ENCODE measurements at regions not wholly inside any gene's neighbourhood (a gene's known extent, or its start where the extent isn't known, plus 50 kb on each side); places are given as distances from the start of the nearest gene placed in this dataset.

GRCh38 chr18:48488388-48488850 is 50.4 kb upstream of the CTIF start:
- Histone ChIP-seq H3K4me2 (ENCODE audit: low read length) (no peak overlapping the region), H2AK5ac (ENCODE audit: low read length) (no peak overlapping the region), H3K79me1 (ENCODE audit: low read length) (no peaks in the 10 kb centered on the region), H3K27me3 (ENCODE audit: insufficient read depth, low read length, poor library complexity) (no peaks in the 10 kb centered on the region), H2BK15ac (replicated peaks; ENCODE audit: low read depth) (no peak overlapping the region), H3K4me1 (ENCODE audit: control insufficient read depth, low read depth, low read length) (peaks cover 5% of the 10 kb centered on the region), H4K8ac (ENCODE audit: low read depth, low read length) (no peak overlapping the region), H3K27ac (ENCODE audit: low read depth, low read length) (peak overlapping the region; percentile 32), H3K4ac (ENCODE audit: low read depth, low read length) (no peak overlapping the region), H2BK5ac (ENCODE audit: low read length) (no peak overlapping the region), H4K5ac (ENCODE audit: low read length) (no peak overlapping the region), H2BK120ac (ENCODE audit: low read depth, low read length) (no peak overlapping the region), H3K9ac (ENCODE audit: low read length) (no peak overlapping the region), H3K23ac (ENCODE audit: low read length) (no peak overlapping the region), H3K4me3 (ENCODE audit: low read length) (no peak overlapping the region), H3K18ac (ENCODE audit: low read length) (peak overlapping the region; percentile 73), H3K36me3 (ENCODE audit: control insufficient read depth, insufficient read depth, low read length) (no peaks in the 10 kb centered on the region), H3K79me2 (ENCODE audit: control insufficient read depth, insufficient read depth, low read length) (no peaks in the 10 kb centered on the region), H3K56ac (ENCODE audit: low read length) (peak overlapping the region; percentile 6)
- DNase-seq: peak; percentile 98
- WGBS (ENCODE audit: extremely low coverage, insufficient coverage, low lambda C conversion rate): no CpG with 5 or more reads among the region's 3 CpGs

- no peak overlapping the region for H3K27ac ChIP-seq (ENCODE audit: low read depth, low read length)
- no peak overlapping the region for H2BK15ac ChIP-seq (replicated peaks; ENCODE audit: low read depth)
- no peak overlapping the region for H4K5ac ChIP-seq (ENCODE audit: low read length)
- H2BK120ac ChIP-seq (ENCODE audit: low read depth, low read length): no peak overlapping the region
- H3K79me1 ChIP-seq (ENCODE audit: low read length): no peaks in the 10 kb centered on the region
- H3K23ac ChIP-seq (ENCODE audit: low read length): no peak overlapping the region
- H3K9ac ChIP-seq (ENCODE audit: low read length): no peak overlapping the region
- H3K4me3 ChIP-seq (ENCODE audit: low read length): no peak overlapping the region
- H3K18ac ChIP-seq (ENCODE audit: low read length): no peak overlapping the region
- H3K4me1 ChIP-seq (ENCODE audit: control insufficient read depth, low read depth, low read length): peaks cover 5% of the 10 kb centered on the region
- no CpG with 5 or more reads among the region's 2 CpGs for WGBS (ENCODE audit: extremely low coverage, insufficient coverage, low lambda C conversion rate)
- H3K27me3 ChIP-seq (ENCODE audit: insufficient read depth, low read length, poor library complexity): no peaks in the 10 kb centered on the region
- H4K8ac ChIP-seq (ENCODE audit: low read depth, low read length): no peak overlapping the region
- H3K79me2 ChIP-seq (ENCODE audit: control insufficient read depth, insufficient read depth, low read length): no peaks in the 10 kb centered on the region
- H3K4ac ChIP-seq (ENCODE audit: low read depth, low read length): no peak overlapping the region
- H2BK5ac ChIP-seq (ENCODE audit: low read length): no peak overlapping the region
- H2AK5ac ChIP-seq (ENCODE audit: low read length): no peak overlapping the region
- H3K4me2 ChIP-seq (ENCODE audit: low read length): no peak overlapping the region
- DNase-seq: no peak
- no peak overlapping the region for H3K56ac ChIP-seq (ENCODE audit: low read length)
- no peaks in the 10 kb centered on the region for H3K36me3 ChIP-seq (ENCODE audit: control insufficient read depth, insufficient read depth, low read length)
Observed at GRCh38 chr18:48486754-48487153, 52.1 kb upstream of the CTIF start.

DNA sequence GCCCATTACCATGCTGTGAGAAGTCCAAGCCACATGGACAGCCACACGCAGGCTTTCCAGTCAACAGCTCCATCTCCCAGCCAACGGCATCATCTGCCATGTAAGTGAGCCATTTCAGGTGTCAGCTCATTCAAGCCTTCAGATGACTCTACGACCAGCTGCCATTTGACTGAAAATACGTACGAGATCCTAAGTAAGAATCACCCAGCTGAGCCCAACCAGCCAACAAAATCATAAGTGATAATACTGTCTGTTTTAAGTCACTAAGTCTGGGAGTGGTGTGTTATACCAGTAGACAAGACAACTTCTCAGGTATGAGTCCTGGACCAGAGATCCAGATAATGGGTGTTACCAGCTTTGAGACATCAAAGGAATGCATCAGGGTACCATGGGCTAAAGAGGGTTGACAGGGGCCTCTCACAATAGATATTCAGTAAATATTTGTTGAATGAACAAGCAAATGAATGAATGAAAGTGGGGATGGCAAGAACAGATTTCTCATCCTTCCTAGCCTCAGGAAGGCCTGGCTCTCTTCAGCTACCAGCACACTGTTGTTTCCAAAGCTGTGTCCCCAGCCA is 52.9 kb upstream of the CTIF start:
- Histone ChIP-seq H3K23ac (ENCODE audit: low read length) (no peak overlapping the region), H3K27ac (ENCODE audit: low read depth, low read length) (no peak overlapping the region), H4K5ac (ENCODE audit: low read length) (no peak overlapping the region), H3K9ac (ENCODE audit: low read length) (no peak overlapping the region), H3K18ac (ENCODE audit: low read length) (no peak overlapping the region), H2BK15ac (replicated peaks; ENCODE audit: low read depth) (no peak overlapping the region), H3K4me2 (ENCODE audit: low read length) (no peak overlapping the region), H3K27me3 (ENCODE audit: insufficient read depth, low read length, poor library complexity) (no peaks in the 10 kb centered on the region), H3K4me1 (ENCODE audit: control insufficient read depth, low read depth, low read length) (peaks cover 5% of the 10 kb centered on the region), H3K56ac (ENCODE audit: low read length) (no peak overlapping the region), H3K36me3 (ENCODE audit: control insufficient read depth, insufficient read depth, low read length) (no peaks in the 10 kb centered on the region), H2AK5ac (ENCODE audit: low read length) (no peak overlapping the region), H2BK5ac (ENCODE audit: low read length) (no peak overlapping the region), H4K8ac (ENCODE audit: low read depth, low read length) (no peak overlapping the region), H3K4me3 (ENCODE audit: low read length) (no peak overlapping the region), H3K79me1 (ENCODE audit: low read length) (no peaks in the 10 kb centered on the region), H3K79me2 (ENCODE audit: control insufficient read depth, insufficient read depth, low read length) (no peaks in the 10 kb centered on the region), H2BK120ac (ENCODE audit: low read depth, low read length) (no peak overlapping the region), H3K4ac (ENCODE audit: low read depth, low read length) (no peak overlapping the region)
- no peak for DNase-seq
- no CpG with 5 or more reads among the region's 5 CpGs for WGBS (ENCODE audit: extremely low coverage, insufficient coverage, low lambda C conversion rate)

DNA sequence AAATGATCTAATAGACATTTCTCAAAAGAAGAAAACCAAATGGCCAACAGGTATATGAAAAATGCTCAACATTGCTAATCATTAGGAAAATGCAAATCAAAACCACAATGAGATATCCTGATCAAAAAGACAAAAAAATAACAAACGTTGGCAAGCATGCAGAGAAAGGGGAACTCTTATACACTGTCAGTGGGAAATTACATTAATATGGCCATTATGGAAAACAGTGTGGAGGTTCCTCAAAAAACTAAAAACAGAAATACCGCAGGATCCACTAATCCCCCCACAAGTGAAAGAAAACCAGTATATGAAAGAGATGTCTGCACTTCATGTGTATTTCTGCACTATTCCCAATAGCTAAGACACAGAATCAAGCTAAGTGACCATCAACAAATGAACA is 57.7 kb upstream of the CTIF start:
- no CpG with 5 or more reads among the region's 2 CpGs for WGBS (ENCODE audit: extremely low coverage, insufficient coverage, low lambda C conversion rate)
- Histone ChIP-seq H3K4me2 (ENCODE audit: low read length) (no peak overlapping the region), H2BK15ac (replicated peaks; ENCODE audit: low read depth) (no peak overlapping the region), H2BK120ac (ENCODE audit: low read depth, low read length) (no peak overlapping the region), H3K18ac (ENCODE audit: low read length) (no peak overlapping the region), H2AK5ac (ENCODE audit: low read length) (no peak overlapping the region), H3K79me1 (ENCODE audit: low read length) (no peaks in the 10 kb centered on the region), H3K4ac (ENCODE audit: low read depth, low read length) (no peak overlapping the region), H2BK5ac (ENCODE audit: low read length) (no peak overlapping the region), H3K79me2 (ENCODE audit: control insufficient read depth, insufficient read depth, low read length) (no peaks in the 10 kb centered on the region), H3K27me3 (ENCODE audit: insufficient read depth, low read length, poor library complexity) (no peaks in the 10 kb centered on the region), H4K8ac (ENCODE audit: low read depth, low read length) (no peak overlapping the region), H3K9ac (ENCODE audit: low read length) (no peak overlapping the region), H3K4me1 (ENCODE audit: control insufficient read depth, low read depth, low read length) (no peaks in the 10 kb centered on the region), H3K56ac (ENCODE audit: low read length) (no peak overlapping the region), H3K27ac (ENCODE audit: low read depth, low read length) (no peak overlapping the region), H3K4me3 (ENCODE audit: low read length) (no peak overlapping the region), H3K36me3 (ENCODE audit: control insufficient read depth, insufficient read depth, low read length) (no peaks in the 10 kb centered on the region), H3K23ac (ENCODE audit: low read length) (no peak overlapping the region), H4K5ac (ENCODE audit: low read length) (no peak overlapping the region)
- DNase-seq: no peak

DNA sequence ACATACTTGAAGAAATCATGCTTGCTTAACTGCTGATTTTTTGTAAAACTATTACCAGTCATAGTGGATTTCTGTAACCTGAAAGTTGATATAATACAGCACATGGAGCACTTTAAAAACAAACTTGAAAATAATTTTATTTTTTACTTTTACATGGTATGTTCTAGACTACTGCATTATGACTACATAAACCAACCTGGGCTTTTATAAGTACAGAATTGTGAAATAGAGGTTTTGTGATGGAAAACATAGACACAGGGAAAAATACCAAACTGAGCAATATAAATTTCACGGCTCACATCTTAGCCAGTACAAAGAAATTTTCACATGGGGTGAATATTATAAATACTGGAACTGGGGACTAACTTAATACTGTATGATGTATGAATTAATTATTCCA is 59.3 kb upstream of the CTIF start:
- H3K4ac ChIP-seq (ENCODE audit: low read depth, low read length): no peak overlapping the region
- H3K23ac ChIP-seq (ENCODE audit: low read length): no peak overlapping the region
- no peak overlapping the region for H3K27ac ChIP-seq (ENCODE audit: low read depth, low read length)
- no peaks in the 10 kb centered on the region for H3K79me2 ChIP-seq (ENCODE audit: control insufficient read depth, insufficient read depth, low read length)
- H2BK15ac ChIP-seq (replicated peaks; ENCODE audit: low read depth): no peak overlapping the region
- no peaks in the 10 kb centered on the region for H3K36me3 ChIP-seq (ENCODE audit: control insufficient read depth, insufficient read depth, low read length)
- H4K8ac ChIP-seq (ENCODE audit: low read depth, low read length): no peak overlapping the region
- no peak overlapping the region for H2AK5ac ChIP-seq (ENCODE audit: low read length)
- no peaks in the 10 kb centered on the region for H3K4me1 ChIP-seq (ENCODE audit: control insufficient read depth, low read depth, low read length)
- no peak overlapping the region for H3K9ac ChIP-seq (ENCODE audit: low read length)
- no peaks in the 10 kb centered on the region for H3K27me3 ChIP-seq (ENCODE audit: insufficient read depth, low read length, poor library complexity)
- H3K4me2 ChIP-seq (ENCODE audit: low read length): no peak overlapping the region
- no peak overlapping the region for H3K18ac ChIP-seq (ENCODE audit: low read length)
- DNase-seq: no peak
- no peak overlapping the region for H2BK5ac ChIP-seq (ENCODE audit: low read length)
- no peak overlapping the region for H3K56ac ChIP-seq (ENCODE audit: low read length)
- no peak overlapping the region for H4K5ac ChIP-seq (ENCODE audit: low read length)
- no peak overlapping the region for H3K4me3 ChIP-seq (ENCODE audit: low read length)
- H2BK120ac ChIP-seq (ENCODE audit: low read depth, low read length): no peak overlapping the region
- WGBS (ENCODE audit: extremely low coverage, insufficient coverage, low lambda C conversion rate): no CpG with 5 or more reads among the region's 1 CpG
- H3K79me1 ChIP-seq (ENCODE audit: low read length): no peaks in the 10 kb centered on the region

DNA sequence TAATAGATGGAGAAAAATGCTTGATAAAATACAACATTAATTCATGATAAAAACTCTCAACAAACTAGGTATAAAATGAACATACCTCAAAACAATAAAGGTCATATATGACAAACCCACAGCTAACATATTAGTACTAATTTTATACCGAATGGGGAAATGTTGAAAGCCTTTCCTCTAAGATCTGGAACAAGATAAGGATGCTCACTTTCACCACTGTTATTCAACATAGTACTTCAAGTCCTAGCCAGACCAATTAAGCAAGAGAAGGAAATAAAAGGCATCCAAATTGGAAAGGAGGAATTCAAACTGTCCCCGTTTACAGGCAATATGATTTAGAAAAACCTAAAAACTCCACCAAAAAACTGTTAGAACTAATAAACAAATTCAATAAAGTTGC is 61.5 kb upstream of the CTIF start:
- Histone ChIP-seq H3K9ac (ENCODE audit: low read length) (no peak overlapping the region), H4K5ac (ENCODE audit: low read length) (no peak overlapping the region), H3K79me1 (ENCODE audit: low read length) (no peaks in the 10 kb centered on the region), H2BK15ac (replicated peaks; ENCODE audit: low read depth) (no peak overlapping the region), H2AK5ac (ENCODE audit: low read length) (no peak overlapping the region), H3K4ac (ENCODE audit: low read depth, low read length) (no peak overlapping the region), H3K27me3 (ENCODE audit: insufficient read depth, low read length, poor library complexity) (no peaks in the 10 kb centered on the region), H3K23ac (ENCODE audit: low read length) (no peak overlapping the region), H2BK5ac (ENCODE audit: low read length) (no peak overlapping the region), H3K4me1 (ENCODE audit: control insufficient read depth, low read depth, low read length) (no peaks in the 10 kb centered on the region), H3K4me2 (ENCODE audit: low read length) (no peak overlapping the region), H4K8ac (ENCODE audit: low read depth, low read length) (no peak overlapping the region), H3K4me3 (ENCODE audit: low read length) (no peak overlapping the region), H2BK120ac (ENCODE audit: low read depth, low read length) (no peak overlapping the region), H3K56ac (ENCODE audit: low read length) (no peak overlapping the region), H3K79me2 (ENCODE audit: control insufficient read depth, insufficient read depth, low read length) (no peaks in the 10 kb centered on the region), H3K27ac (ENCODE audit: low read depth, low read length) (no peak overlapping the region), H3K18ac (ENCODE audit: low read length) (no peak overlapping the region), H3K36me3 (ENCODE audit: control insufficient read depth, insufficient read depth, low read length) (no peaks in the 10 kb centered on the region)
- WGBS (ENCODE audit: extremely low coverage, insufficient coverage, low lambda C conversion rate): no CpG with 5 or more reads among the region's 2 CpGs
- no peak for DNase-seq

Data from mesendoderm (in vitro differentiated cells).